HFFc6 (cell line): ENCODE measurements at regions not wholly inside any gene's neighbourhood (a gene's known extent, or its start where the extent isn't known, plus 50 kb on each side); places are given as distances from the start of the nearest gene placed in this dataset.
A peak's percentile ranks its signal among the peaks of the same experiment; 100 is the strongest.

ENCODE experiments used
- DNase-seq: peaks from one replicate; pipeline ENCODE4 v3.0.0-alpha.2; 2018
- H3K27ac Mint-ChIP-seq: 2 replicates; pipeline ENCODE4 v1.8.0; 2020; ENCODE audit warnings: mild to moderate bottlenecking, mixed read lengths
- H3K27me3 Mint-ChIP-seq: 2 replicates; pipeline ENCODE4 v1.8.0; 2021; ENCODE audit warnings: mild to moderate bottlenecking, moderate library complexity, mixed read lengths; ENCODE audit not compliant: insufficient read depth
- H3K36me3 Mint-ChIP-seq: 2 replicates; pipeline ENCODE4 v1.8.0; 2021; ENCODE audit warnings: low read depth, mixed read lengths
- H3K4me1 Mint-ChIP-seq: 2 replicates; pipeline ENCODE4 v1.8.0; 2020; ENCODE audit warnings: low read depth, mixed read lengths
- H3K4me3 Mint-ChIP-seq: 2 replicates; pipeline ENCODE4 v1.8.0; 2020; ENCODE audit warnings: mild to moderate bottlenecking, moderate library complexity, mixed read lengths
- H3K9me3 Mint-ChIP-seq: 2 replicates; pipeline ENCODE4 v1.8.0; 2020; ENCODE audit warnings: mild to moderate bottlenecking, mixed read lengths
- CTCF ChIP-seq: fragments of 200-600 bp; sonication (generic); IDR thresholded peaks from 2 replicates; pipeline ENCODE4 v1.5.0; 2021; ENCODE audit warnings: antibody characterized with exemption, mild to moderate bottlenecking

GRCh38 chr20:60113024-60113724 is 155.0 kb downstream of the CDH26 start:
- Mint-ChIP-seq H3K27ac (no peak overlapping the region), H3K27me3 (peaks cover 12% of the 10 kb centered on the region), H3K4me3 (no peak overlapping the region), H3K9me3 (no peaks in the 10 kb centered on the region), H3K36me3 (no peaks in the 10 kb centered on the region), H3K4me1 (peaks cover 12% of the 10 kb centered on the region)
- TF ChIP-seq CTCF, result no peak
- DNase-seq, result no peak

- no peak overlapping the region for H3K27ac Mint-ChIP-seq
- H3K36me3 Mint-ChIP-seq, result no peaks in the 10 kb centered on the region
- peaks cover 6% of the 10 kb centered on the region for H3K4me1 Mint-ChIP-seq
- DNase-seq, result no peak
- no peaks in the 10 kb centered on the region for H3K9me3 Mint-ChIP-seq
- no peak overlapping the region for H3K4me3 Mint-ChIP-seq
- TF ChIP-seq CTCF, result no peak
- H3K27me3 Mint-ChIP-seq, result peaks cover 17% of the 10 kb centered on the region
These were observed 155.5 kb downstream of the CDH26 start for GRCh38 chr20:60113771-60114170.

GRCh38 chr20:60115451-60115850 is 157.2 kb downstream of the CDH26 start:
- Mint-ChIP-seq H3K4me1 (peaks cover 6% of the 10 kb centered on the region), H3K27ac (no peak overlapping the region), H3K9me3 (no peaks in the 10 kb centered on the region), H3K36me3 (no peaks in the 10 kb centered on the region), H3K4me3 (no peak overlapping the region), H3K27me3 (peaks cover 22% of the 10 kb centered on the region)
- no peak for DNase-seq
- TF ChIP-seq CTCF, result no peak

GRCh38 chr20:60116128-60116909 is 158.1 kb downstream of the CDH26 start:
- no peak for DNase-seq
- TF ChIP-seq CTCF, result no peak
- Mint-ChIP-seq H3K36me3 (no peaks in the 10 kb centered on the region), H3K9me3 (no peaks in the 10 kb centered on the region), H3K4me3 (no peak overlapping the region), H3K27ac (no peak overlapping the region), H3K4me1 (peaks cover 6% of the 10 kb centered on the region), H3K27me3 (peaks cover 25% of the 10 kb centered on the region)

- Mint-ChIP-seq H3K27me3 (peaks cover 25% of the 10 kb centered on the region), H3K27ac (no peak overlapping the region), H3K36me3 (no peaks in the 10 kb centered on the region), H3K4me1 (peaks cover 6% of the 10 kb centered on the region), H3K4me3 (no peak overlapping the region), H3K9me3 (no peaks in the 10 kb centered on the region)
- TF ChIP-seq CTCF, result no peak
- peak; percentile 35 for DNase-seq
These were observed 158.8 kb downstream of the CDH26 start for GRCh38 chr20:60117065-60117464.
